SK-N-DZ (cell line): ENCODE measurements at regions not wholly inside any gene's neighbourhood (a gene's known extent, or its start where the extent isn't known, plus 50 kb on each side); places are given as distances from the start of the nearest gene placed in this dataset.
A peak's percentile ranks its signal among the peaks of the same experiment; 100 is the strongest.
"Not testable (repeated sequence)": the region's sequence is repeated elsewhere in the genome, so short reads cannot be mapped to it uniquely, and the experiment has no call there.

ENCODE experiments used
- DNase-seq: peaks from one replicate; pipeline ENCODE4 v3.0.0-alpha.2; 2015; ENCODE audit warnings: low spot score

GRCh38 chr5:39656600-39656999, 231.8 kb upstream of the DAB2 start:
- no peak for DNase-seq

DNA sequence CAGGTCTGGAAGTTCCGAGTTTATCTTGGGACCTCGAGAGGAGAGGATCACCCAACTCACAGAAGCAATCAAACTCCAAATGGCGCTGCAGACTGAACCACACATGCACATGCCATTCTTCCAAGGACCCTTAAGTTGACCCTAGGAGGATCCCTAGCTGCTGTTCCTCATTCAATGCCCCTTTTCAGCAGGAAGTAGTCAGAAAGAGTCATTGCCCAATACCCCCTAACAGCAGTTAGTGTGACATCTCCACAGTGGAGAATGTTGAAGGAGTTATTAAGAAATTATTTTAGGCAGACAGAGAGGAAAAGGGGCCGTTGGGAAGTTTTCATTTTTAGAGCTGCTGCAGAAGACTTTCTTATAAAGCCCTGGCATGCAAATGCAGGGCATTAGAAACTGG, 229.9 kb upstream of the DAB2 start:
- no peak for DNase-seq

GRCh38 chr5:39652481-39652880, 227.7 kb upstream of the DAB2 start:
- DNase-seq = not testable (repeated sequence)

DNA sequence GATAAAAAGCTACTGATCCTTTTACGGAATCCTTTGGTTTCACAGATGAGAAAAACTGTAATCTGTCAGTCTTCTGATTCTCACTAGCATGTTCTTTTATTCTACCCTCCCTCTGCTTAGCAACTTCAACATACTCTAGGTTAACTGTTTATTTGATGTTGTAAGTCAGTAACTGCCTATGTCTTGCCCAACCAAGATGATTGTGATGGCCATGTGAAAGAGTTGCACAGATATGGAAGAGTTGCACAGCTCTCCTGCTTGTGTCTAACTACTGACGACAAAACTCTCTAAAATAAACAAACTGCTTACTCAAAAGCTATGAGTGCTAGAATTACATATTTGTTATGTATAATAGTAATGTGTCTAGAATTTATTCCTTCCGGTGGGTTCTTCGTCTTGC, 227.3 kb upstream of the DAB2 start:
- no peak for DNase-seq

GRCh38 chr5:39650008-39650762, 225.4 kb upstream of the DAB2 start:
- no peak for DNase-seq

GRCh38 chr5:39648848-39649227, 224.1 kb upstream of the DAB2 start:
- no peak for DNase-seq

GRCh38 chr5:39648085-39648847, 223.5 kb upstream of the DAB2 start:
- no peak for DNase-seq

DNA sequence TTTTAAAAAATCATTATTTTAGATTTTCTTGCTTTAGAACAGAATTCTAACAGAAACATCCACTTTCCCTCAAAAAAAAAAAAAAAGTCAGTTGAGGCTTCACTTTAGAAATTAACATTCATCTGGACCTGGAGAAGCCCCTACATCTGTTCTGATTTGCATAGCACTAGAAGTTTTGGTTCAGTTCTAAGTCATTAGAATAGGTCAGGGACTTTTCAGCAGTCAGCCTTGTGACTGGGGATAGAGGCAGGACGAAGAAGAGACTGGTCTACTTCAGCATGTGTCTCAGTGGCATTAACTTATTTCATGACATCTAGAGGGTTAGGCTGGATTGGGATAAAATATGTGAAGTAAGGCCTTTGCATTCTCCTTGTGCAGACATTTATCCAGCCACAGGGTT, 215.8 kb upstream of the DAB2 start:
- no peak for DNase-seq

- DNase-seq = no peak
These were observed 214.9 kb upstream of the DAB2 start for GRCh38 chr5:39639618-39640089.

DNA sequence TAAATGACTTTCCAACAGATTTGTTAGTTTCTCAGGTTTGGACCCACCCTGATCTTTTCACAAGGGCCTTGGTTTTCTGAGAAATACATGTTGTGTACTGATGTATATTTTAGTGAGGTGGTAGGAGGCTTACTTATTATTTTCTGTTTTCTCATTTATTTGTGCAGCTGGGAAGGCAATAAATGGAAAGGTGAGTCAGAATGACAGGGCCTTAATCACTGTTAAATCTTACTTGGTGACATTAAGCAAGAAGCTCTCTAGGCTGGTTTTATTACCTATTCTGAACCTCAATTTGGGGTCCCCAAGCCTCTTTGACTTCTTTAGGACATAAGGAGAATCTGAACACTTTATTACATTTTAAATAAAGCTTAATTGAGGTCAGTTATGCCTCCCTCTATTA, 214.0 kb upstream of the DAB2 start:
- no peak for DNase-seq

GRCh38 chr5:39633057-39633456, 208.3 kb upstream of the DAB2 start:
- no peak for DNase-seq

GRCh38 chr5:39631958-39632357, 207.2 kb upstream of the DAB2 start:
- no peak for DNase-seq

DNA sequence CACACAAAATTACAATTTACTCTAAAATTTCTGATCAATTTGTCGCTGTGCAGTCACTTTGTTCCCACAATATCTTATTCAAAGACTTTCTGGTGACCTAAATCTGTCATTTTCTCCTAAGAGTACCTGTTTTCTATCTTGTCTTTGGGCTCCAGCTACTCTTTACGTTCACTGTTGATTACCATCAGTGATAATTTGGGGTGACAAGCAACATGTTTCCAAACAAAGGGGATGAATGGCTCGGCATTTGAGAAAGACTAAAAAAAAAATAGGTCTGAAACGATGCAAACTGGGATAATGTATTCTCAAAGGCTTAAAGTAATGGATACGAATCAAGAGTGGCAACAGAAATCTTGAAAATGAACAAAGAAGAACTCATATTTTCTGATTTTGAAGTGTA, 205.2 kb upstream of the DAB2 start:
- peak; percentile 72 for DNase-seq

DNA sequence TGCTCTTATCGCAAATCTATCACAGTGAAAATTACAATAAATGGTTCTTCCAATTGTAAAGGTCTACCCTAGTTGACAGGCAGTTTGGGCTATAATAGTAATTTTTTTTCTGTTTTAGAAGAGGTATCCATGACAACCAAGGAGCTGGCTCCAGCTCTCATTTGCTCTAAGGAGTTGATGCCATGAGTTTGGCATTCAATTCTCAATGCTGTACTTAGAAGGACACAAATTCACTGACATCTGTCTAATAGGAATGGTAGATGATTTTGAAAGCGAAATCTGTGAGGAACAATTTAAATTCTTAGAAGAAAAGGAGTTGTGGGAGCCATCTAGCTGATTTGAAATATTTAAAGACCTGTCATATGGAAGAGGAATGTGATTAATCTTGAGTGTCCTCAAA, 203.6 kb upstream of the DAB2 start:
- no peak for DNase-seq

DNA sequence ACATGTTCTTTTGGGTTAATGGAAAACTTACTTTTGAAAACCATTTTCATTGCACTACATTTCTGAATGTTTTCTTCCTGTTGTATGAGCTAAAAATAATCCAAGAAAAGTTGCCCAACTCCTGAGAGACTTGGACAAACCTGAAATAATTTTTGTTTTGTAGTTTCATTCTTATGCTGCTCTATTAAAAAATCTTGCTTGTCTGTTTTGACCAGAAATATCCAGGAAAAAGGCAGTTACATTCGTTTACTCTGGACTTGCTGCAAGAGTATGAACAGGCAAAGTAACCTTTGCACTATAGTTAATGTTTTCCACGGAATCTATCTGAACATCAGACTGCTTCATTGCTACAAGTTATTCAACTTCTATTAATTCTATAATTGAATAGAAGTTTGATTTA, 200.1 kb upstream of the DAB2 start:
- DNase-seq = no peak

- no peak for DNase-seq
These were observed 199.6 kb upstream of the DAB2 start for GRCh38 chr5:39624268-39624886.

GRCh38 chr5:39623291-39623865, 198.6 kb upstream of the DAB2 start:
- DNase-seq = no peak

DNA sequence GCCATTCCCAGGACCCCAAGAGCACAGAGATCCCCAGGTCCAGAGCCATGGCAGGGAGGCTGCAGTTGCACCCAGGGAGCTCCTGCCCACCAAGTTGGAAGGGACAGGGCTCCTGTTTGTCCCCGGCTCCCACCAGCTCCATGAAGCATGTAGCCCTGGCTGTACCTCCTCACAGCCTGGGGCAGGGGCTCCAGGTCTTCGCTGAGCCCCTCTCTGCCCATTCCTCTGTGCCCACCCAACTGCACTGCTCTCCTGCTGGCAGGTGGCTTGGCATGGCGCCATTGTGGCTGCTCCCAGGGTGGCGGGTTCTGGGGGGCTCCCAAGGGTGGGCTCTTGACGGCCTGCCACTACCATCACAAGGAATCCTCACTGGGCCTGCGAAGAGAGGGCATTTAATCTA, 197.5 kb upstream of the DAB2 start:
- DNase-seq = no peak

- DNase-seq = no peak
These were observed 194.5 kb upstream of the DAB2 start for GRCh38 chr5:39619168-39619818.

DNA sequence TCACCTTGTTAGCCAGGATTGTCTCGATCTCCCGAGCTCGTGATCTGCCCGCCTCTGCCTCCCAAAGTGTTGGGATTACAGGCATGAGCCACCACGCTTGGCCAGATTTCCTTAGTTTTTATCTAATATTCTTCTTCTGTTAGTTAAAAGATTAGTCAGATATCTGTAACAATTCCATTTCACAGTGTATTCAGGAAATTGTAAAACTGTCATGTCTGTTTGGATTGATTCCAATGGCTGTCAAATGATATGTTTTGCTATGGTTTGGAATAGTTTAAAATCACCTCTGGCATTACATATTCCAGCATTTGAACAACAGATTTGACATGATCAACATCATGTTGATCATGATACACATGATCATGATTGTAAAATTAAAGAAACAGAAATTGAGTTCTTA, 193.6 kb upstream of the DAB2 start:
- no peak for DNase-seq

GRCh38 chr5:39616131-39616530, 191.4 kb upstream of the DAB2 start:
- DNase-seq = no peak

DNA sequence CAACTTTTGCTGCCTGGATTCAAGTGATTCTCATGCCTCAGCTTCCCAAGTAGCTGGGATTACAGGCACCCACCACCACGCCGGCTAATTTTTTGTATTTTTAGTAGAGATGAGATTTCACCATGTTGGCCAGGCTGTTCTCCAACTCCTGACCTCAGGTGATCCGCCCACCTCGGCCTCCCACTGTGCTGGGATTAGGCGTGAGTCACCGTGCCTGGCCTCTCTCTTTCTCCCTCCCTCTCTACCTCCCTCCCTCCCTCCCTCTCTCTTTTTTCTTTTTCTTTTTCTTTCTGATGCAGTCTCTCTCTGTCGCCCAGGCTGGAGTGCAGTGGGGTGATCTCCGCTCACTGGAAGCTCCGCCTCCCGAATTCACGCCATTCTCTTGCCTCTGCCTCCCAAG, 186.3 kb upstream of the DAB2 start:
- not testable (repeated sequence) for DNase-seq
